ENCODE measurements at regions not wholly inside any gene's neighbourhood (a gene's known extent, or its start where the extent isn't known, plus 50 kb on each side); places are given as distances from the start of the nearest gene placed in this dataset.

DNA sequence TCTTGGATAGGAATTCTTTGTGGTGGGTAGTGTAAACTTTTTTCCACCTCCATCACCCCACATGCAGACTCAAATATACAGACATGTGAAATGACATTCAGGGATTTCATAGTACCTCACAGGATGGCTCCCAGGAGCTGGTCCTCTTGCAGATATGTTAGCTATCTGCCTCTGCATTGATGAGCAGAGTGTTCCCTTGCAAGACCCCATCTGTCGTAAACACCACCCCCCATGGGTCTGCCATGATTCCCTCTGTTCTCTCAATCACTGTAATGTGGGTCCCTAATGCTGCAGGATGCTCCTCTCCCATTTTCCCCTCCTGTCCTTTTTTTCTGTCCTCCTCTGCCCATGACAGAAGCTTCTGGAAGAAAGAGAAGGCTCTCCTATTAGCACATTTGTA lies 391.2 kb upstream of the PODXL start (continued):
- TF ChIP-seq, protein P1, sequence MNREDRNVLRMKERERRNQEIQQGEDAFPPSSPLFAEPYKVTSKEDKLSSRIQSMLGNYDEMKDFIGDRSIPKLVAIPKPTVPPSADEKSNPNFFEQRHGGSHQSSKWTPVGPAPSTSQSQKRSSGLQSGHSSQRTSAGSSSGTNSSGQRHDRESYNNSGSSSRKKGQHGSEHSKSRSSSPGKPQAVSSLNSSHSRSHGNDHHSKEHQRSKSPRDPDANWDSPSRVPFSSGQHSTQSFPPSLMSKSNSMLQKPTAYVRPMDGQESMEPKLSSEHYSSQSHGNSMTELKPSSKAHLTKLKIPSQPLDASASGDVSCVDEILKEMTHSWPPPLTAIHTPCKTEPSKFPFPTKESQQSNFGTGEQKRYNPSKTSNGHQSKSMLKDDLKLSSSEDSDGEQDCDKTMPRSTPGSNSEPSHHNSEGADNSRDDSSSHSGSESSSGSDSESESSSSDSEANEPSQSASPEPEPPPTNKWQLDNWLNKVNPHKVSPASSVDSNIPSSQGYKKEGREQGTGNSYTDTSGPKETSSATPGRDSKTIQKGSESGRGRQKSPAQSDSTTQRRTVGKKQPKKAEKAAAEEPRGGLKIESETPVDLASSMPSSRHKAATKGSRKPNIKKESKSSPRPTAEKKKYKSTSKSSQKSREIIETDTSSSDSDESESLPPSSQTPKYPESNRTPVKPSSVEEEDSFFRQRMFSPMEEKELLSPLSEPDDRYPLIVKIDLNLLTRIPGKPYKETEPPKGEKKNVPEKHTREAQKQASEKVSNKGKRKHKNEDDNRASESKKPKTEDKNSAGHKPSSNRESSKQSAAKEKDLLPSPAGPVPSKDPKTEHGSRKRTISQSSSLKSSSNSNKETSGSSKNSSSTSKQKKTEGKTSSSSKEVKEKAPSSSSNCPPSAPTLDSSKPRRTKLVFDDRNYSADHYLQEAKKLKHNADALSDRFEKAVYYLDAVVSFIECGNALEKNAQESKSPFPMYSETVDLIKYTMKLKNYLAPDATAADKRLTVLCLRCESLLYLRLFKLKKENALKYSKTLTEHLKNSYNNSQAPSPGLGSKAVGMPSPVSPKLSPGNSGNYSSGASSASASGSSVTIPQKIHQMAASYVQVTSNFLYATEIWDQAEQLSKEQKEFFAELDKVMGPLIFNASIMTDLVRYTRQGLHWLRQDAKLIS (CRISPR knock-in tag; IDR thresholded peaks at IDR 0.05): no peak
- TF ChIP-seq ZNF644 (tag; IDR thresholded peaks at IDR 0.05; ENCODE audit: low read depth): no peak
- TF ChIP-seq, protein P2, sequence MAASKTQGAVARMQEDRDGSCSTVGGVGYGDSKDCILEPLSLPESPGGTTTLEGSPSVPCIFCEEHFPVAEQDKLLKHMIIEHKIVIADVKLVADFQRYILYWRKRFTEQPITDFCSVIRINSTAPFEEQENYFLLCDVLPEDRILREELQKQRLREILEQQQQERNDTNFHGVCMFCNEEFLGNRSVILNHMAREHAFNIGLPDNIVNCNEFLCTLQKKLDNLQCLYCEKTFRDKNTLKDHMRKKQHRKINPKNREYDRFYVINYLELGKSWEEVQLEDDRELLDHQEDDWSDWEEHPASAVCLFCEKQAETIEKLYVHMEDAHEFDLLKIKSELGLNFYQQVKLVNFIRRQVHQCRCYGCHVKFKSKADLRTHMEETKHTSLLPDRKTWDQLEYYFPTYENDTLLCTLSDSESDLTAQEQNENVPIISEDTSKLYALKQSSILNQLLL (CRISPR knock-in tag; IDR thresholded peaks at IDR 0.05; ENCODE audit: borderline replicate concordance): no peak
- no peak for TF ChIP-seq TFE3 (CRISPR knock-in tag; IDR thresholded peaks at IDR 0.05)
